ENCODE measurements at regions not wholly inside any gene's neighbourhood (a gene's known extent, or its start where the extent isn't known, plus 50 kb on each side); places are given as distances from the start of the nearest gene placed in this dataset.

DNA sequence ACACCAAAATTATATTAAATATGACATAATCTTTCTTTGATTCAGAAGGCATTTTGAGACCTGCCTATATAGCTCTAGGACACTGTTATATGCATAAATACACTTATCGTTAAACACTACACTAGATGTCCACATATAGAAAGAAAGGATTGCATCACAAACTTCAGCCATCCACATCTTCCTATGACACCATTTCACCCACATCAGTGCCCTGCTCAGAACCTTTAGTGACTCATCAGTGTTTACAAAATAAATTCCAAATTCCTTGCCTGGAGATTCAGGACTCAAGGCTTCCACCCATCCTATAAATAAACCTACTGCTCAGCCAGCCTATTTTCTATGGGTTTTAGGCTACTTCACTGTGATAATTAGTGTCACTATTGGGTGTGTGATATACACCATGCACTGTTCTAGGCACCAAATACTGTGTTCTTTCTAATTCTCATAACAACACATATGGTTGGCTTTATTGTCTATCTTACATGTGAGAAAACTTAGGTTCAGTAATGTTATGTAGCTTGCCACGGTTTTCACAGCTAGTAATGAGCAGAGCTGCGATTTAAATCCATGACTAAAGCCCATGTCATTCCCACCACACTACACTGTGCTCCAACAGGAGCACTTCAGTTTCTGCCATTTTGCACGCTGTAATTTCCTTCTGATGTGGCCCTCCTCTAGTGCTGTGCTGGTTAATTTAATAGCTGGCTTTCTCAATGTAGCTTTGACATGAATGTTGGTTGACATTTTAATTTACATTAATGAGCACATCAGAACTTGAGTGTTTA lies 103.3 kb downstream of the SREK1 start:
- no peak overlapping the region for H3K4me3 ChIP-seq (ENCODE audit: control insufficient read depth, low read depth, low read length)
- TF ChIP-seq, protein P1, sequence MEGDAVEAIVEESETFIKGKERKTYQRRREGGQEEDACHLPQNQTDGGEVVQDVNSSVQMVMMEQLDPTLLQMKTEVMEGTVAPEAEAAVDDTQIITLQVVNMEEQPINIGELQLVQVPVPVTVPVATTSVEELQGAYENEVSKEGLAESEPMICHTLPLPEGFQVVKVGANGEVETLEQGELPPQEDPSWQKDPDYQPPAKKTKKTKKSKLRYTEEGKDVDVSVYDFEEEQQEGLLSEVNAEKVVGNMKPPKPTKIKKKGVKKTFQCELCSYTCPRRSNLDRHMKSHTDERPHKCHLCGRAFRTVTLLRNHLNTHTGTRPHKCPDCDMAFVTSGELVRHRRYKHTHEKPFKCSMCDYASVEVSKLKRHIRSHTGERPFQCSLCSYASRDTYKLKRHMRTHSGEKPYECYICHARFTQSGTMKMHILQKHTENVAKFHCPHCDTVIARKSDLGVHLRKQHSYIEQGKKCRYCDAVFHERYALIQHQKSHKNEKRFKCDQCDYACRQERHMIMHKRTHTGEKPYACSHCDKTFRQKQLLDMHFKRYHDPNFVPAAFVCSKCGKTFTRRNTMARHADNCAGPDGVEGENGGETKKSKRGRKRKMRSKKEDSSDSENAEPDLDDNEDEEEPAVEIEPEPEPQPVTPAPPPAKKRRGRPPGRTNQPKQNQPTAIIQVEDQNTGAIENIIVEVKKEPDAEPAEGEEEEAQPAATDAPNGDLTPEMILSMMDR (IDR thresholded peaks at IDR 0.05; ENCODE audit: control insufficient read depth, insufficient read depth, low read depth, low read length, missing control alignments), result no peak
- peak; percentile 66 for DNase-seq (ENCODE audit: low read depth)

DNA sequence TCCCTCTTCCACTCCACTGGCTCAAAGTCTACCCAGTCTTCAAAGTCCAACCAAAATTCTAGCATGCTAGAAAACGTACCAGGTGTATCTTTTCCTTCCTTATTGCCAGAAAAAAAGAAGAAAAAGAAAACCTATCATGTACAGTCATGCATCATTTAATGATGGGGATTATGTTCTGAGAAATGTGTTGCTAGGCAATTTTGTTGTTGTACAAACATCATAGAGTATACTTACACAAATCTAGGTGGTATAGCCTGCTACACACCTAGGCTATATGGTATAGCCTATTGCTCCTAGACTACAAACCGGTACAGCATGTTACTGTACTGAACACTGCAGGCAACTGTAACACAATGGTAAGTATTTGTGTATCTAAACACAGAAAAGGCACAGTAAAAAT lies 104.8 kb downstream of the SREK1 start:
- H3K4me3 ChIP-seq (ENCODE audit: control insufficient read depth, low read depth, low read length), result no peak overlapping the region
- TF ChIP-seq, protein P1 (IDR thresholded peaks at IDR 0.05; ENCODE audit: control insufficient read depth, insufficient read depth, low read depth, low read length, missing control alignments), result no peak
- no peak for DNase-seq (ENCODE audit: low read depth)

DNA sequence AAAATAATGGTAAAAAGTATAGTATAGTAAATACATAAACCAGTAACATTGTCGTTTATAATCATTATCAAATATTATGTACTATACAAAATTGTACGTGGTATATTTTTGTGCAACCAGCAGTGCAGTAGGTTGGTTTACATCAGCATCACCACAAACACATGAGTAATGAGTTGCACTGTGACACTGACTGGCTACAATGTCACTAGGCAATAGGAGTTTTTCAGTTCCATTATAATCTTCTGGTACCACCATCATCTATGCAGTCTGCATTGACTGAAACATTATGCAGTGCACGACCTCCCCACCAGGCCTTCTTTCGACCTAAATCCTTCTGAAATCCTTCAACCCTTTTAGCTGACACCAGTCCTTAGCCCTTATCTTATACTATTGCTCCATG lies 105.8 kb downstream of the SREK1 start:
- no peak for DNase-seq (ENCODE audit: low read depth)
- no peak overlapping the region for H3K4me3 ChIP-seq (ENCODE audit: control insufficient read depth, low read depth, low read length)
- TF ChIP-seq, protein P1 (IDR thresholded peaks at IDR 0.05; ENCODE audit: control insufficient read depth, insufficient read depth, low read depth, low read length, missing control alignments), result no peak

DNA sequence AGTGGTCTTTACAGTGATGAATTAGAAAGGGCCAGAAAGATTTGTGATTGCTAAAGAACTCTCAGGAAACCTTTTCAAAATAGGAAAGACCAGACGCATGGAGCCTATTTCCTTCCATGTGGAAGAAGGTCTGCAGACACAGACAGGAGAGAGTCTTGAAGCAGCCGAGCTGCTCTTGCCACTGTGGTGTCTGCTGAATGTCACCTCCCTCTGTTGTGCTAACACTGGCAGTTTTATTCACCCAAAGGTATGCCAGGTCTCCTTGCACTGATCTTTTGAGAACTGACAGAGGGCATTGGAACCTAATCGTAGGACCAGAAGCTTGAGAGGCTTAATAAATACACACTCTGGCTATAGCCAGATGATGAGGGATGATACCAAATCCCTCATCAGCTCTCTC lies 108.7 kb downstream of the SREK1 start:
- TF ChIP-seq, protein P1 (IDR thresholded peaks at IDR 0.05; ENCODE audit: control insufficient read depth, insufficient read depth, low read depth, low read length, missing control alignments), result no peak
- DNase-seq (ENCODE audit: low read depth), result no peak
- no peak overlapping the region for H3K4me3 ChIP-seq (ENCODE audit: control insufficient read depth, low read depth, low read length)

- TF ChIP-seq, protein P1 (IDR thresholded peaks at IDR 0.05; ENCODE audit: control insufficient read depth, insufficient read depth, low read depth, low read length, missing control alignments), result no peak
- H3K4me3 ChIP-seq (ENCODE audit: control insufficient read depth, low read depth, low read length), result no peak overlapping the region
Measured at GRCh38 chr5:66255714-66256113, 111.6 kb downstream of the SREK1 start.

DNA sequence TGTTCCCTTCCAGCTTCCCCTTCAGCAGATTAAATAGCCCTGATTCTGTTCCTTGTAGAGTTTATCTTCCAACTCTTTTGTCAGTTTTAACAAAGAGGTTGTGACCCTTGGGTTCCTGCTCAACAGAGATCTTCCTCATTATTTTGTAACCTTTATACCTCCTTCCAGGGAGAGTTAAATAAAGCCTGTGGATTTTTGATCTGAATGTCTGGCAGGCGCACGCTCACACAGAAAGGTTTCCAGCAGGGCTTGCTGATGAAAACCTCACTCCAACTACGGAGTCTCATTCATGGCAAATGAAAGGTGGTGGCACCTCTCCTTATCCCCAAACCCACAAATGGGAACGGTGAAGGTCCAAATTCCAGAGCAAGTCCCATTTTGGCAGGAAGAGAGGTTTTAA lies 129.0 kb downstream of the SREK1 start:
- TF ChIP-seq, protein P1 (IDR thresholded peaks at IDR 0.05; ENCODE audit: control insufficient read depth, insufficient read depth, low read depth, low read length, missing control alignments), result no peak
- DNase-seq (ENCODE audit: low read depth), result no peak
- no peak overlapping the region for H3K4me3 ChIP-seq (ENCODE audit: control insufficient read depth, low read depth, low read length)

More at GRCh38 chr5:66255714-66256113, 111.6 kb downstream of the SREK1 start:
- DNase-seq (ENCODE audit: low read depth), result no peak
